WTC11 (cell line): ENCODE measurements at regions not wholly inside any gene's neighbourhood (a gene's known extent, or its start where the extent isn't known, plus 50 kb on each side); places are given as distances from the start of the nearest gene placed in this dataset.

Source experiments
- ATAC-seq: fragments of 200-7000 bp; cut with Tn5 transposase; 2 replicates; pipeline ENCODE4 v1.10.0; 2021; ENCODE audit warnings: mild to moderate bottlenecking, moderate library complexity
- CTCF ChIA-PET: fragments of 300-600 bp; sonication (Branson Sonifier 250); formaldehyde crosslinking; loops from one replicate; lab custom pipeline; 2021; ENCODE audit warnings: antibody characterized with exemption; lab: Charles Lee
- POLR2A ChIA-PET: fragments of 350-600 bp; sonication (Branson Sonifier 250); formaldehyde crosslinking; loops from one replicate; lab custom pipeline; 2021; ENCODE audit warnings: antibody characterized with exemption; lab: Charles Lee
- DNase-seq: peaks from one replicate; pipeline ENCODE4 v3.0.0; 2021; ENCODE audit warnings: low spot score
- H3K27ac Mint-ChIP-seq: 2 replicates; pipeline ENCODE4 v1.8.0; 2021; ENCODE audit warnings: mixed read lengths
- H3K27me3 Mint-ChIP-seq: 2 replicates; pipeline ENCODE4 v1.8.0; 2021; ENCODE audit warnings: low read depth, mild to moderate bottlenecking, moderate library complexity, mixed read lengths
- H3K36me3 Mint-ChIP-seq: 2 replicates; pipeline ENCODE4 v1.8.0; 2021; ENCODE audit warnings: mixed read lengths
- H3K4me1 Mint-ChIP-seq: 2 replicates; pipeline ENCODE4 v1.8.0; 2022; ENCODE audit warnings: mixed read lengths
- H3K4me3 Mint-ChIP-seq: 2 replicates; pipeline ENCODE4 v1.8.0; 2021; ENCODE audit warnings: mild to moderate bottlenecking, moderate library complexity, mixed read lengths
- H3K9me3 Mint-ChIP-seq: 2 replicates; pipeline ENCODE4 v1.8.0; 2021; ENCODE audit warnings: mixed read lengths
- CDX4 ChIP-seq: fragments of 250-450 bp; sonication (Bioruptor Pico); IDR thresholded peaks from 2 replicates; pipeline ENCODE4 v1.9.0; 2021; ENCODE audit warnings: moderate library complexity, mild to moderate bottlenecking, inconsistent platforms, borderline replicate concordance
- CREM ChIP-seq: sonication (generic); formaldehyde crosslinking; IDR thresholded peaks from 2 replicates; pipeline ENCODE4 v1.8.1; 2022; ENCODE audit warnings: mild to moderate bottlenecking, missing genetic modification reagents, moderate library complexity
- E2F4 ChIP-seq: sonication (generic); formaldehyde crosslinking; IDR thresholded peaks from 2 replicates; pipeline ENCODE4 v1.8.1; 2022; ENCODE audit warnings: low read depth, mild to moderate bottlenecking, moderate library complexity, missing genetic modification reagents, borderline replicate concordance
- EMX1 ChIP-seq: fragments of 250-450 bp; sonication (Bioruptor Pico); IDR thresholded peaks from 2 replicates; pipeline ENCODE4 v1.8.0; 2021; ENCODE audit warnings: mild to moderate bottlenecking
- ESRRA ChIP-seq: sonication (generic); formaldehyde crosslinking; IDR thresholded peaks from 2 replicates; pipeline ENCODE4 v1.8.1; 2022; ENCODE audit warnings: mild to moderate bottlenecking, missing genetic modification reagents, borderline replicate concordance
- ETV6 ChIP-seq: sonication (generic); formaldehyde crosslinking; IDR thresholded peaks from 2 replicates; pipeline ENCODE4 v1.8.1; 2022; ENCODE audit warnings: mild to moderate bottlenecking, missing genetic modification reagents
- FOXP1 ChIP-seq: sonication (generic); formaldehyde crosslinking; IDR thresholded peaks from 2 replicates; pipeline ENCODE4 v1.8.0; 2022; ENCODE audit warnings: missing genetic modification reagents, mild to moderate bottlenecking, moderate library complexity, borderline replicate concordance
- GRHL2 ChIP-seq: fragments of 250-450 bp; sonication (Bioruptor Pico); IDR thresholded peaks from 2 replicates; pipeline ENCODE4 v1.8.0; 2022; ENCODE audit warnings: mild to moderate bottlenecking, moderate library complexity; ENCODE audit not compliant: insufficient replicate concordance, severe bottlenecking
- GTF2I ChIP-seq: fragments of 250-450 bp; sonication (Bioruptor Pico); conservative IDR thresholded peaks from 2 replicates; pipeline ENCODE4 v1.4.0; 2021; ENCODE audit warnings: mild to moderate bottlenecking
- HMGA2 ChIP-seq: fragments of 250-450 bp; sonication (Bioruptor Pico); IDR thresholded peaks from 2 replicates; pipeline ENCODE4 v1.4.0; 2021; ENCODE audit warnings: mild to moderate bottlenecking, moderate library complexity
- IRF2 ChIP-seq: sonication (generic); formaldehyde crosslinking; IDR thresholded peaks from 2 replicates; pipeline ENCODE4 v1.8.0; 2022; ENCODE audit warnings: low read depth, missing genetic modification reagents, borderline replicate concordance
- MXD4 ChIP-seq: fragments of 250-450 bp; sonication (Bioruptor Pico); IDR thresholded peaks from 2 replicates; pipeline ENCODE4 v1.8.0; 2021; ENCODE audit warnings: mild to moderate bottlenecking, moderate library complexity, borderline replicate concordance
- MYBL2 ChIP-seq: sonication (generic); formaldehyde crosslinking; IDR thresholded peaks from 2 replicates; pipeline ENCODE4 v1.8.1; 2023; ENCODE audit warnings: mild to moderate bottlenecking, moderate library complexity, missing genetic modification reagents
- PRRX2 ChIP-seq: fragments of 250-450 bp; sonication (Bioruptor Pico); IDR thresholded peaks from 2 replicates; pipeline ENCODE4 v1.8.0; 2021; ENCODE audit warnings: mild to moderate bottlenecking
- TEAD1 ChIP-seq: sonication (generic); formaldehyde crosslinking; IDR thresholded peaks from 2 replicates; pipeline ENCODE4 v1.8.0; 2022; ENCODE audit warnings: mild to moderate bottlenecking, missing genetic modification reagents
- TEAD4 ChIP-seq: sonication (generic); formaldehyde crosslinking; IDR thresholded peaks from 2 replicates; pipeline ENCODE4 v1.8.0; 2022; ENCODE audit warnings: mild to moderate bottlenecking, missing genetic modification reagents
- ZBTB21 ChIP-seq: sonication (generic); formaldehyde crosslinking; IDR thresholded peaks from 2 replicates; pipeline ENCODE4 v1.8.1; 2023; ENCODE audit warnings: mild to moderate bottlenecking, missing genetic modification reagents, borderline replicate concordance
- ZNF138 ChIP-seq: sonication (generic); formaldehyde crosslinking; conservative IDR thresholded peaks from 2 replicates; pipeline ENCODE4 v1.8.1; 2022; ENCODE audit warnings: mild to moderate bottlenecking, moderate library complexity, missing genetic modification reagents
- ZNF232 ChIP-seq: sonication (generic); formaldehyde crosslinking; IDR thresholded peaks from 2 replicates; pipeline ENCODE4 v1.8.0; 2022; ENCODE audit warnings: mild to moderate bottlenecking, missing genetic modification reagents
- ZNF396 ChIP-seq: fragments of 250-450 bp; sonication (Bioruptor Pico); IDR thresholded peaks from 2 replicates; pipeline ENCODE4 v1.8.0; 2021; ENCODE audit warnings: mild to moderate bottlenecking, moderate library complexity, borderline replicate concordance
- ZNF423 ChIP-seq: fragments of 250-450 bp; sonication (Bioruptor Pico); IDR thresholded peaks from 2 replicates; pipeline ENCODE4 v2.1.2; 2022; ENCODE audit warnings: mild to moderate bottlenecking, moderate library complexity
- TF ChIP-seq, protein P1 (sequence below): sonication (generic); formaldehyde crosslinking; IDR thresholded peaks from 2 replicates; pipeline ENCODE4 v1.8.0; 2022; ENCODE audit warnings: mild to moderate bottlenecking, missing genetic modification reagents
- TF ChIP-seq, protein P2 (sequence below): fragments of 250-450 bp; sonication (Bioruptor Pico); IDR thresholded peaks from 2 replicates; pipeline ENCODE4 v1.9.0; 2021; ENCODE audit warnings: mild to moderate bottlenecking, borderline replicate concordance
- TF ChIP-seq, protein P3 (sequence below): fragments of 250-450 bp; sonication (Bioruptor Pico); IDR thresholded peaks from 2 replicates; pipeline ENCODE4 v1.9.0; 2021; ENCODE audit warnings: mild to moderate bottlenecking

GRCh38 chr14:63795532-63795931, 57.3 kb upstream of the SYNE2 start:
- POLR2A ChIA-PET: no interaction called here
- Mint-ChIP-seq H3K4me3 (no peak overlapping the region), H3K36me3 (no peaks in the 10 kb centered on the region)
- TF ChIP-seq CREM (no peak), FOXP1 (CRISPR knock-in tag) (no peak), GTF2I (CRISPR knock-in tag) (no peak), ZNF423 (CRISPR knock-in tag) (no peak), EMX1 (CRISPR knock-in tag) (no peak), ZNF396 (CRISPR knock-in tag) (no peak), PRRX2 (CRISPR knock-in tag) (no peak), HMGA2 (CRISPR knock-in tag) (no peak), ETV6 (CRISPR knock-in tag) (no peak), E2F4 (no peak), ZNF232 (CRISPR knock-in tag) (no peak), GRHL2 (no peak), MXD4 (no peak), IRF2 (no peak), ZBTB21 (CRISPR knock-in tag) (no peak), MYBL2 (CRISPR knock-in tag) (no peak), ESRRA (CRISPR knock-in tag) (no peak)
- TF ChIP-seq, protein P1, sequence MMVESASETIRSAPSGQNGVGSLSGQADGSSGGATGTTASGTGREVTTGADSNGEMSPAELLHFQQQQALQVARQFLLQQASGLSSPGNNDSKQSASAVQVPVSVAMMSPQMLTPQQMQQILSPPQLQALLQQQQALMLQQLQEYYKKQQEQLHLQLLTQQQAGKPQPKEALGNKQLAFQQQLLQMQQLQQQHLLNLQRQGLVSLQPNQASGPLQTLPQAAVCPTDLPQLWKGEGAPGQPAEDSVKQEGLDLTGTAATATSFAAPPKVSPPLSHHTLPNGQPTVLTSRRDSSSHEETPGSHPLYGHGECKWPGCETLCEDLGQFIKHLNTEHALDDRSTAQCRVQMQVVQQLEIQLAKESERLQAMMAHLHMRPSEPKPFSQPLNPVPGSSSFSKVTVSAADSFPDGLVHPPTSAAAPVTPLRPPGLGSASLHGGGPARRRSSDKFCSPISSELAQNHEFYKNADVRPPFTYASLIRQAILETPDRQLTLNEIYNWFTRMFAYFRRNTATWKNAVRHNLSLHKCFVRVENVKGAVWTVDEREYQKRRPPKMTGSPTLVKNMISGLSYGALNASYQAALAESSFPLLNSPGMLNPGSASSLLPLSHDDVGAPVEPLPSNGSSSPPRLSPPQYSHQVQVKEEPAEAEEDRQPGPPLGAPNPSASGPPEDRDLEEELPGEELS (CRISPR knock-in tag): no peak
- TF ChIP-seq, protein P2, sequence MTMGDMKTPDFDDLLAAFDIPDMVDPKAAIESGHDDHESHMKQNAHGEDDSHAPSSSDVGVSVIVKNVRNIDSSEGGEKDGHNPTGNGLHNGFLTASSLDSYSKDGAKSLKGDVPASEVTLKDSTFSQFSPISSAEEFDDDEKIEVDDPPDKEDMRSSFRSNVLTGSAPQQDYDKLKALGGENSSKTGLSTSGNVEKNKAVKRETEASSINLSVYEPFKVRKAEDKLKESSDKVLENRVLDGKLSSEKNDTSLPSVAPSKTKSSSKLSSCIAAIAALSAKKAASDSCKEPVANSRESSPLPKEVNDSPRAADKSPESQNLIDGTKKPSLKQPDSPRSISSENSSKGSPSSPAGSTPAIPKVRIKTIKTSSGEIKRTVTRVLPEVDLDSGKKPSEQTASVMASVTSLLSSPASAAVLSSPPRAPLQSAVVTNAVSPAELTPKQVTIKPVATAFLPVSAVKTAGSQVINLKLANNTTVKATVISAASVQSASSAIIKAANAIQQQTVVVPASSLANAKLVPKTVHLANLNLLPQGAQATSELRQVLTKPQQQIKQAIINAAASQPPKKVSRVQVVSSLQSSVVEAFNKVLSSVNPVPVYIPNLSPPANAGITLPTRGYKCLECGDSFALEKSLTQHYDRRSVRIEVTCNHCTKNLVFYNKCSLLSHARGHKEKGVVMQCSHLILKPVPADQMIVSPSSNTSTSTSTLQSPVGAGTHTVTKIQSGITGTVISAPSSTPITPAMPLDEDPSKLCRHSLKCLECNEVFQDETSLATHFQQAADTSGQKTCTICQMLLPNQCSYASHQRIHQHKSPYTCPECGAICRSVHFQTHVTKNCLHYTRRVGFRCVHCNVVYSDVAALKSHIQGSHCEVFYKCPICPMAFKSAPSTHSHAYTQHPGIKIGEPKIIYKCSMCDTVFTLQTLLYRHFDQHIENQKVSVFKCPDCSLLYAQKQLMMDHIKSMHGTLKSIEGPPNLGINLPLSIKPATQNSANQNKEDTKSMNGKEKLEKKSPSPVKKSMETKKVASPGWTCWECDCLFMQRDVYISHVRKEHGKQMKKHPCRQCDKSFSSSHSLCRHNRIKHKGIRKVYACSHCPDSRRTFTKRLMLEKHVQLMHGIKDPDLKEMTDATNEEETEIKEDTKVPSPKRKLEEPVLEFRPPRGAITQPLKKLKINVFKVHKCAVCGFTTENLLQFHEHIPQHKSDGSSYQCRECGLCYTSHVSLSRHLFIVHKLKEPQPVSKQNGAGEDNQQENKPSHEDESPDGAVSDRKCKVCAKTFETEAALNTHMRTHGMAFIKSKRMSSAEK (CRISPR knock-in tag): no peak
- TF ChIP-seq, all 79 proteins: peak for 0
- no peaks in the 10 kb centered on the region for H3K4me1 Mint-ChIP-seq
- no peaks in the 10 kb centered on the region for H3K27me3 Mint-ChIP-seq
- no peak overlapping the region for H3K27ac Mint-ChIP-seq
- DNase-seq (no peak), ATAC-seq (no peak)
- no peaks in the 10 kb centered on the region for H3K9me3 Mint-ChIP-seq
- CTCF ChIA-PET: no interaction called here

DNA sequence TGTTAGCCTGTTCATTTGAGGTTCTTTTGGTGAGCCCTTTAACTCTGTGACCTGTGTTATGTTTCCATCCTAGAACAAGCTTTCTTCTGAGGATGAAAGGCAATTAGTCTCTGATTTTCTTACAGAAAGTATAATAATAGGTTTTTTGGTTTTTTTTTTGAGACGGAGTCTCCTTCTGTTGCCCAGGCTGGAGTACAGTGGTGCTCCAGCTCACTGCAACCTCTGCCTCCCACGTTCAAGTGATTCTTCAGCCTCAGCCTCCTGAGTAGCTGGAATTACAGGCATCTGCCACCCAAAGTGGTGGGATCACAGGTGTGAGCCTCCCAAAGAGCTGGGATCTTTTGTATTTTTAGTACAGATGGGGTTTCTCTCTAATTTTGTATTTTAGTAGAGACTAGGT, 52.7 kb upstream of the SYNE2 start:
- no peak for ATAC-seq
- ChIA-PET POLR2A (interaction anchor here (0.6 kb wide), 1 partner anchor 212 kb away, joined by 3 read pairs; no protein-coding TSS in a partner anchor), CTCF (interaction anchor here (0.6 to 1.6 kb wide), 4 partner anchors 191 to 503 kb away, joined by 3 to 6 read pairs (median 3); no protein-coding TSS in a partner anchor)
- DNase-seq: no peak
- peaks cover 12% of the 10 kb centered on the region for H3K9me3 Mint-ChIP-seq
- no peak overlapping the region for H3K4me3 Mint-ChIP-seq
- no peaks in the 10 kb centered on the region for H3K27me3 Mint-ChIP-seq
- H3K27ac Mint-ChIP-seq: no peak overlapping the region
- no peak for TF ChIP-seq MXD4
- TF ChIP-seq CDX4: no peak
- TF ChIP-seq, protein P2 (CRISPR knock-in tag): no peak
- TF ChIP-seq TEAD4 (CRISPR knock-in tag): no peak
- TF ChIP-seq, protein P3, sequence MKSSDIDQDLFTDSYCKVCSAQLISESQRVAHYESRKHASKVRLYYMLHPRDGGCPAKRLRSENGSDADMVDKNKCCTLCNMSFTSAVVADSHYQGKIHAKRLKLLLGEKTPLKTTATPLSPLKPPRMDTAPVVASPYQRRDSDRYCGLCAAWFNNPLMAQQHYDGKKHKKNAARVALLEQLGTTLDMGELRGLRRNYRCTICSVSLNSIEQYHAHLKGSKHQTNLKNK (CRISPR knock-in tag): no peak
- TF ChIP-seq ZNF138 (CRISPR knock-in tag): no peak
- no peak for TF ChIP-seq TEAD1 (CRISPR knock-in tag)
- H3K4me1 Mint-ChIP-seq: no peaks in the 10 kb centered on the region
- peaks cover 3% of the 10 kb centered on the region for H3K36me3 Mint-ChIP-seq
